MCF 10A (cell line): ENCODE measurements at regions not wholly inside any gene's neighbourhood (a gene's known extent, or its start where the extent isn't known, plus 50 kb on each side); places are given as distances from the start of the nearest gene placed in this dataset.

ENCODE experiments used
- BruUV-seq: library from RNA; stranded (reverse); fragments of 400-500 nt; replicated peaks from 2 replicates; lab custom pipeline; 2021; lab: Mats Ljungman, UMichigan
- CTCF ChIA-PET: fragments of 300-600 bp; sonication (Branson Sonifier 250); formaldehyde crosslinking; extraction: SDS; loops from one replicate; lab custom pipeline; 2021; ENCODE audit warnings: antibody characterized with exemption, inconsistent platforms; lab: Yijun Ruan, JAX
- POLR2A ChIA-PET: fragments of 300-600, 350-650 bp; sonication (Branson Sonifier 250); formaldehyde crosslinking; extraction: SDS; loops from one replicate; lab custom pipeline; 2020; ENCODE audit warnings: antibody characterized with exemption, inconsistent platforms; lab: Yijun Ruan, JAX
- DNase-seq: peaks from one replicate; pipeline ENCODE4 v3.0.0-alpha.2; 2018; ENCODE audit not compliant: unreplicated experiment
- H3K27ac Mint-ChIP-seq: one replicate; pipeline ENCODE4 v1.8.0; 2022; ENCODE audit warnings: mild to moderate bottlenecking, low read depth, mixed read lengths; ENCODE audit not compliant: unreplicated experiment
- H3K27me3 Mint-ChIP-seq: one replicate; pipeline ENCODE4 v1.8.0; 2022; ENCODE audit warnings: mixed read lengths; ENCODE audit not compliant: insufficient read depth, unreplicated experiment
- H3K36me3 Mint-ChIP-seq: one replicate; pipeline ENCODE4 v1.8.0; 2022; ENCODE audit warnings: mild to moderate bottlenecking, moderate library complexity, mixed read lengths; ENCODE audit not compliant: insufficient read depth, unreplicated experiment
- H3K4me1 Mint-ChIP-seq: one replicate; pipeline ENCODE4 v1.8.0; 2022; ENCODE audit warnings: mixed read lengths; ENCODE audit not compliant: insufficient read depth, unreplicated experiment
- H3K4me3 Mint-ChIP-seq: one replicate; pipeline ENCODE4 v1.8.0; 2022; ENCODE audit warnings: mild to moderate bottlenecking, moderate library complexity, mixed read lengths; ENCODE audit not compliant: unreplicated experiment
- H3K9me3 Mint-ChIP-seq: one replicate; pipeline ENCODE4 v1.8.0; 2022; ENCODE audit warnings: mixed read lengths; ENCODE audit not compliant: unreplicated experiment
- CTCF ChIP-seq: fragments of 200-600 bp; IDR thresholded peaks from one replicate; pipeline ENCODE4 v1.8.0; 2022; ENCODE audit warnings: antibody characterized with exemption, mild to moderate bottlenecking; ENCODE audit not compliant: unreplicated experiment
- intact Hi-C: fragments of 100-400 bp; cut with micrococcal nuclease; formaldehyde crosslinking; loops from 2 replicates; pipeline ENCODE4 v1.14.1; 2022

DNA sequence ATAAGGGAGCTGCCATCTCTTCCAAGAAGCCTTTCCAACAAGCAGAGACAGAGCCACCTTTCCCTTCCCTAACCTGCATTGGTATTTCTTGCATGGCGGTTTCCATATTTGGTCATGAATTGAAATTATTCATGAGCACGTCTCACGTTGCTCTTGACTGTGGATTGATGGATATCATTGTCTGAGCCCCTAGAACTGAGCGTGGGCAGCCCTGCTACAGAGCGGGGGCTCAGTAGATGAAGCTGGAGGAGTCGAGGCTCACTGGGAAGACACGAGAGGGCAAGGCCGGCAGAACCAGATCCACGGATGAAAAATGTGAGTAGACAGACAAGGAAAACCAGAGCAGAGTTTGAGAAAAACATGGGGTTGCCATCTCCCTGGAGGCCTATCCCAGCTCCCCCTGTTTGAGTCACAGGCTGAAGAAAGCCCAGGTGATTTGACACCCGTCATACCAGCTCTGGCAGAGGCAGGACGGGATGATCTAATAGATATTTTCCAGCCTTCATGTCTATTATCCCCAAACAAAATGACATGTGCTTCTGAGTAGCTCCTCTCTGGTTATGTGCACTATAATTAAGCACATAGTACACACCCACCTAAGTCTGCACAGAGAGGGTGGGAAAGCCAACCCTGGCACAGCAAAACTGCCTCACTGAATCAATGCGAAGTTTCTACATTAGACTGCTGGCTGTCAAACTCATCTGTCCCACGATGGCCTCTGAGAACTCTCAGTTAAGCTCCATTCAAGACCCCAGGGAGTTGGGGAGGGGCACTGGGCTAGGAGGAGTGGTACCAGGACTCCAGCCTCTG, 363.5 kb upstream of the KLHL29 start:
- POLR2A ChIA-PET = no interaction called here
- Mint-ChIP-seq H3K36me3 (no peaks in the 10 kb centered on the region), H3K27ac (no peak overlapping the region), H3K9me3 (no peaks in the 10 kb centered on the region), H3K4me3 (no peak overlapping the region), H3K4me1 (no peaks in the 10 kb centered on the region), H3K27me3 (no peaks in the 10 kb centered on the region)
- CTCF ChIA-PET = no interaction called here
- TF ChIP-seq CTCF = no peak
- no TSS peak for BruUV-seq
- intact Hi-C loops = no loop called here
- no peak for DNase-seq

- Mint-ChIP-seq H3K36me3 (no peaks in the 10 kb centered on the region), H3K9me3 (no peaks in the 10 kb centered on the region), H3K27me3 (peaks cover 13% of the 10 kb centered on the region), H3K4me1 (no peaks in the 10 kb centered on the region), H3K4me3 (no peak overlapping the region), H3K27ac (no peak overlapping the region)
- ChIA-PET POLR2A (no interaction called here), CTCF (interaction anchor here (0.7 kb wide), 1 partner anchor 59 kb away, joined by 4 read pairs; no protein-coding TSS in a partner anchor)
- no peak for TF ChIP-seq CTCF
- intact Hi-C loops = no loop called here
- DNase-seq = no peak
- no TSS peak for BruUV-seq
Observed at GRCh38 chr2:23023722-23024121, 361.3 kb upstream of the KLHL29 start.

GRCh38 chr2:23026671-23027070, 358.3 kb upstream of the KLHL29 start:
- Mint-ChIP-seq H3K27ac (no peak overlapping the region), H3K4me1 (no peaks in the 10 kb centered on the region), H3K4me3 (no peak overlapping the region), H3K27me3 (peaks cover 40% of the 10 kb centered on the region), H3K9me3 (no peaks in the 10 kb centered on the region), H3K36me3 (no peaks in the 10 kb centered on the region)
- ChIA-PET POLR2A (no interaction called here), CTCF (no interaction called here)
- BruUV-seq = no TSS peak
- no peak for DNase-seq
- TF ChIP-seq CTCF = no peak
- intact Hi-C loops = no loop called here

GRCh38 chr2:23027396-23027795, 357.6 kb upstream of the KLHL29 start:
- no peak for DNase-seq
- H3K4me1 Mint-ChIP-seq = no peaks in the 10 kb centered on the region
- H3K27ac Mint-ChIP-seq = no peak overlapping the region
- no peaks in the 10 kb centered on the region for H3K36me3 Mint-ChIP-seq
- H3K4me3 Mint-ChIP-seq = no peak overlapping the region
- TF ChIP-seq CTCF = no peak
- ChIA-PET POLR2A (no interaction called here), CTCF (no interaction called here)
- no TSS peak for BruUV-seq
- H3K9me3 Mint-ChIP-seq = no peaks in the 10 kb centered on the region
- intact Hi-C loops = no loop called here
- peaks cover 46% of the 10 kb centered on the region for H3K27me3 Mint-ChIP-seq
